Esophagus (tissue), 2 donors: ENCODE measurements at regions not wholly inside any gene's neighbourhood (a gene's known extent, or its start where the extent isn't known, plus 50 kb on each side); places are given as distances from the start of the nearest gene placed in this dataset.
"Not testable (repeated sequence)": the region's sequence is repeated elsewhere in the genome, so short reads cannot be mapped to it uniquely, and the experiment has no call there.

Experiments
- H3K27ac ChIP-seq, 2 donors: one replicate each; pipeline ENCODE4 v1.5.1; 2013; ENCODE audit warnings: low read depth in 2 of 2, mild to moderate bottlenecking in 2 of 2, inconsistent platforms in 1 of 2, low read length in 1 of 2, moderate library complexity in 1 of 2
- H3K27me3 ChIP-seq, 2 donors: one replicate each; pipeline ENCODE4 v1.6.1; 2013; ENCODE audit warnings: low read length in 2 of 2, control low read depth in 1 of 2, mild to moderate bottlenecking in 1 of 2; ENCODE audit not compliant: insufficient read depth in 2 of 2, control insufficient read depth in 1 of 2
- H3K36me3 ChIP-seq, 2 donors: one replicate each; pipeline ENCODE4 v1.6.1; 2013; ENCODE audit warnings: low read length in 1 of 2; ENCODE audit not compliant: control insufficient read depth in 2 of 2, insufficient read depth in 2 of 2
- H3K4me1 ChIP-seq, 2 donors: one replicate each; pipeline ENCODE4 v1.6.1; 2013; ENCODE audit warnings: low read length in 1 of 2; ENCODE audit not compliant: control insufficient read depth in 2 of 2, insufficient read depth in 2 of 2
- H3K4me3 ChIP-seq, 2 donors: one replicate each; pipeline ENCODE4 v1.5.1; 2013; ENCODE audit warnings: low read length in 2 of 2, mild to moderate bottlenecking in 2 of 2, low read depth in 1 of 2, moderate library complexity in 1 of 2
- H3K9me3 ChIP-seq, 2 donors: one replicate each; pipeline ENCODE4 v1.6.1; 2013; ENCODE audit warnings: mild to moderate bottlenecking in 2 of 2, low read depth in 1 of 2, low read length in 1 of 2, moderate library complexity in 1 of 2; ENCODE audit not compliant: control insufficient read depth in 2 of 2, insufficient read depth in 1 of 2
- WGBS, 2 donors: extraction: QIAGEN DNeasy Blood & Tissue Kit; methylation state at CpG; one replicate each; pipeline ENCODE4 v1.1.7; 2013; 5-methylcytosine and 5-hydroxymethylcytosine counted together
- donor health status: healthy with polysubstance abuse.
- donor health status: Bipolar disorder and iron deficiency.

DNA sequence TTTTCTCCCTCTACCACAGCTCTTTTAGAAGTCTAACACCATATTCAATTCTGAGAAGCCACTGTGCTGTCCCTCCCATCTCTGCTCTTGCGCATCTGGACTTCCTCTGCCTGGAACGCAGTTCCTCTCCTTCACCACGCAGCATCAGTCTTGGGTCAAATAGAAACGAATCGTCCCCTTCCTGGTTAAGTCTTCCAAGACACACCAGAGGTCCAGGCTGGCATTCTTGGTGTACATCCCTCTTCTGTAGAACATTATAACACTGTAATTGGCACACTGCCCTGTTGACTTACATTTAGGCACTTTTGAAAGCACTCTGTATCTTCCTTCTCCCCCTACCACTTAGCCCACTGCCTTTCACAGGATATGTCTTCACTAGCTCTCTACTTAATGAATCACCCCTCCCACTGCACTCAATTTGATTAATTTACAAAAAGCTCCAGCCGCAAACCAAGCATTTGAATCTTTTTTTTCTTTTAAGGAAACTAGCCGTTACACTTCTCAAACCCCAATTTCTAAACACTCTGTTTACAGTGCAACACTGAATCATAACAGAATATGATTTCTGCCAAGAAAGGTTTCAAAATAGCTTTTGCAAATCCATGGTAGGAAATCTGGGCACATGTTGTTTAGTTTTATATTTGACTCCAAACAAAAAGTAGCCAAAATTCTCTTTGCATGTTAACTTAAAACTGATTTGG, 140.8 kb upstream of the CARMIL1 start:
- H3K9me3 ChIP-seq: no peaks in the 10 kb centered on the region
- peak overlapping the region; percentile 61 to 86 for H3K27ac ChIP-seq
- H3K4me3 ChIP-seq: peak overlapping the region in 1 of 2 donors; percentile 61
- 4 to 26% methylated on average over 7 of the region's 7 CpGs for WGBS, 2 donors
- H3K27me3 ChIP-seq: no peaks in the 10 kb centered on the region
- no peaks in the 10 kb centered on the region for H3K4me1 ChIP-seq
- H3K36me3 ChIP-seq: no peaks in the 10 kb centered on the region

DNA sequence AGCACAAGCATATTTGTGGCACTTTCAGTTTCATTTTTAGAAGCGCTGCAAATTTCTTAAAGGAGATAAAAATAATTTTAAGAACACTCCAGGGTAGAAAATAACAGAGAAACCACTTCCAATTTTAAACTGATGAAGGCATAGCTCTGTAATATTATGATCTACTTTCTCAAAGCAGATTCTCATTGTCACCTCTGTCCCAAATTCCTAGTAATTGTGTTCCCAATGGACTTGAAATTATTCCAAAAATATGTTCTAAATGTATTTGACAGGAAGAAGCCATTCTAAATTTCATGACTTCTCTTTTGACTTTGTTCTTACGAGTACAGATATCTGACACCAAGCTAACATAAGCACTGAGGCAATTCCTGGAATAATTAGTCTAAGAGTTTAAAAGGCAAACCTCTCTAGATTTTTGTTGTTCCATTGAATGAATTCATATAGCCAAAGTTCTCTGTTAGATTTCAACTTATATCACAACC, 140.2 kb upstream of the CARMIL1 start:
- 4 to 8% methylated on average over 2 of the region's 2 CpGs for WGBS, 2 donors
- Histone ChIP-seq H3K36me3 (no peaks in the 10 kb centered on the region), H3K4me1 (no peaks in the 10 kb centered on the region), H3K4me3 (peak overlapping the region in 1 of 2 donors; percentile 61), H3K27ac (peak overlapping the region in 1 of 2 donors; percentile 21), H3K27me3 (no peaks in the 10 kb centered on the region), H3K9me3 (no peaks in the 10 kb centered on the region)

DNA sequence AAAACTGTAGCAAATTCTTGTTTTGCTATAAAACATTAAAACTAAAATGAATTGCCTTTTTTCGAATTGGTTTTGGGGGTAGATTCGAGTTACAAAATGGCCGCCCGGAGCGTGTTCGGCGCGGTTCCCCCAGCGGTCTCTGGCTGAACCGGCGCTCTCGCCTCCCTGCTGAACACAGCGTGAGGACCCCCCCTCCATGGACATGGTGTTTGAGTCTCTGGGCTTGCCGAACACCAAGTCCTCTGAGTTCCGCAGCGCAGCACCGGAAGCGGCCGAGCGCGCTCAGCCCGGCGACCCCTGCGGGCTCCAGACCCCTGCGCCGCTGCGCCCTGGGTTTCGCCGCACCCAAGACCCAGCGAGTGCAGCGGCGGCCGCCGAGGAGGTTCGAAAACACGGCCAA, 139.6 kb upstream of the CARMIL1 start:
- H3K4me3 ChIP-seq: peak overlapping the region in 1 of 2 donors; percentile 5
- not testable (repeated sequence) for H3K27ac ChIP-seq, H3K4me1 ChIP-seq, H3K9me3 ChIP-seq, H3K27me3 ChIP-seq, H3K36me3 ChIP-seq
- WGBS, 2 donors: 70 to 74% methylated on average over 36 of the region's 36 CpGs

DNA sequence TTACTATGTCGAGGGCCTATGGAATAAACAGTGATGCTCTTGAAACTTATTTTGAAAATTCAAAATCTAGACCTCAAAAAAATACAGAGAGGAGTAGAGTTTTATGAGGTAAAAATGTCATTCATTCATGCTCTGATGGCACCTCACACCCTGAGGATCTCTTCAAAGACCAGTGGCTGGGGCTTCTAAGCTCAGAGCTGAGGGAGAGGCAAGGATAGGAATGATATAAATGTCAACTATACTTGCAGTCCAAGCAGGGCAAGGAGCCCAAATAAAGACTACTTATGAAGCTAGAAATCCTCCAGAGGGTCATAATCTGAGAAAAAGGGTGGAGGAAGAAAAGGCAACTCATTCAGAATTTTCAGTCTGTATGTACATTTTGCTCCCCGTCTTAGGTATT, 136.7 kb upstream of the CARMIL1 start:
- H3K9me3 ChIP-seq: no peaks in the 10 kb centered on the region
- WGBS, 2 donors: 84 to 92% methylated on average over 2 of the region's 2 CpGs
- no peaks in the 10 kb centered on the region for H3K27me3 ChIP-seq
- no peak overlapping the region for H3K27ac ChIP-seq
- no peak overlapping the region for H3K4me3 ChIP-seq
- no peaks in the 10 kb centered on the region for H3K36me3 ChIP-seq
- H3K4me1 ChIP-seq: no peaks in the 10 kb centered on the region

DNA sequence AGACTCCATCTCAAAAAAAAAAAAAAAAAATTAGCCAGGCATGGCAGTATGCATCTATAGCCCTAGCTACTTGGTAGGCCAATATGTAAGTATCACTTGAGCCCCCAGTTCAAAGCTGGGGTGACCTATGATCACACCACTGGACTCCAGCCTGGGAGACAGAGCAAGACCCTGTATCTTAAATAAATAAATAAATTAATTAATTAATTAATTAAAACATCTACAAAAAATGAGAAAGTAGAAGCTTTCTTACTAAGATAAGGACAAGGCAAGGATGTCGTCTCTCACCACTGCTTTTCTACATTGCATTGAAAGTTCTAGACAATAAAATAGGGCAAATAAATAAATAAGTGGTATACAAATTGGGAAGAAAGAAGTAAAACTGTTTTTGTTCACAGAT, 134.3 kb upstream of the CARMIL1 start:
- no peaks in the 10 kb centered on the region for H3K36me3 ChIP-seq
- H3K27me3 ChIP-seq: no peaks in the 10 kb centered on the region
- no peaks in the 10 kb centered on the region for H3K4me1 ChIP-seq
- H3K9me3 ChIP-seq: no peaks in the 10 kb centered on the region
- 100% methylated on average over 1 of the region's 1 CpG for WGBS, 2 donors
- H3K27ac ChIP-seq: no peak overlapping the region
- H3K4me3 ChIP-seq: no peak overlapping the region

DNA sequence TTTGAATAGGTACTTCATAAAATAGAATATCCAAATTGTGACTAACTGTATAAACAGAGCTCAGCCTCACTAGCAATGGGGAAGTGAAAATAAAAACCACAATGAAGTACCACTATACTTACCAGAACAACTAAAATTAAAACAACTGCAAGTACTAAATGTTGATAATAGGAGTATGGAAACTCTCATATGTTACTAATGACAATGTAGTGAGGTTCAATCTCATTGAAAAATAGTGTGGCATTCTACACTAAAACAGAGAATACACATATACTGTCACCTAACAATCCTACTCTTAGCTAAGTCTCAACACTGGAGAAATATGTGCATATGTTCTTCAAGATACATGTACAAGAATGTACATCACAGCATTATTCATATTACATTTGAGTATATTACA, 132.0 kb upstream of the CARMIL1 start:
- Histone ChIP-seq H3K36me3 (no peaks in the 10 kb centered on the region), H3K4me1 (no peaks in the 10 kb centered on the region), H3K27ac (no peak overlapping the region), H3K4me3 (no peak overlapping the region), H3K27me3 (no peaks in the 10 kb centered on the region), H3K9me3 (no peaks in the 10 kb centered on the region)

DNA sequence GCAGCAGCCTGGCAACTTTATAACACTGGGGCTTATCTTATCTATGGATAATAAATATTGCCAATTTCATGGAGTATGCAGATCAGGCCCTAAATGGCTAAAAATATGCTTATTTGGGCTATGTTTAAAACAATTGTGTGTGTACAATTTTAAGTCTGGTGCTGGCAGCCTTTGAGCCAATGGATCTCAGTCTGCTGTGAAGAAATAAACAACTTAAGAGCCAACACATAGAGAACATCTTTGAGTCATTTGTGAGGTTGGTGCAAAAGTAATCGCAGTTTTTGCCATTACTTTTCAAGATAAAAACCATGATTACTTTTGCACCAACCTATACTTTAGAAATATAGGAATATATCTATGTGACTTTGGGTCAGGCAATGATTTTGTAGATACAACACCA, 129.1 kb upstream of the CARMIL1 start:
- Histone ChIP-seq H3K27me3 (no peaks in the 10 kb centered on the region), H3K4me3 (no peak overlapping the region), H3K36me3 (no peaks in the 10 kb centered on the region), H3K9me3 (no peaks in the 10 kb centered on the region), H3K27ac (no peak overlapping the region), H3K4me1 (no peaks in the 10 kb centered on the region)
- WGBS, 2 donors: 89 to 91% methylated on average over 1 of the region's 1 CpG

DNA sequence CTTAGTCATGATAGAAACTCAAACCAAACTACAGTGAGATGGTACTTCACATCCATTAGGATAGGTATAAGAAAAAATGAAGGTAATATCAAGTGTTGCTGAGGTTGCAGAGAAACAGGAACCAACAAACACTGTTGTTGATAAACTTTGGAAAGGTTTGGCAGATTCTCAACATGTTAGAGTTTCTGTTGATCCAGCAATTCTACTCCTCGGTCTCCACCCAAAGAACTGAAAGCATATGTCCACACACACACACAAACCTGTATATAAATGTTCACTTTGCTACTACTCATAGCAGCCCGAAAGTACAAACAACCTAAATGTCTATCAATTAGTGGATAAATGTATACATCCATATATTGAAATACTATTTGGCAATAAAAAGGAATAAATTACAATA, 128.3 kb upstream of the CARMIL1 start:
- WGBS, 2 donors: 69 to 80% methylated on average over 2 of the region's 2 CpGs
- Histone ChIP-seq H3K4me1 (no peaks in the 10 kb centered on the region), H3K27ac (no peak overlapping the region), H3K27me3 (no peaks in the 10 kb centered on the region), H3K9me3 (no peaks in the 10 kb centered on the region), H3K36me3 (no peaks in the 10 kb centered on the region), H3K4me3 (no peak overlapping the region)

DNA sequence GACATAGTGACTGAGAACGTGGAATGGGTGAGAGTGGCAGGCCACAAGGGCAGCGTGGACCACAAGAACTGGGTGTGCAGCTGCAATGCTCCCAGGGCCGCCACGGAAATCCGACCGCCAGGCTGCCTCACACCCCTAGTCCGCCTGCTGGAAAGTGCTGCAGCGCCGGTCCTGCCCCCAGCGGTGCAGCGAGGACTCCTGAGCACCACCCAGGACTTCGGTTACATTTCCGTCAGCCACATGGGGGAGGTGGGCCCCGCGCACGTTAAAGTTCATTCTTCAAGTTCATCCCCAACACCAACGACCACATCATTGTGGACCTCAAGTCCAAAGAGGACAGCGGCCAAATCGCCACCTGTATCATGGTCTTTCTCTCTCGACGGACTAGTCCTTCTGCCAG, 126.1 kb upstream of the CARMIL1 start:
- 96 to 97% methylated on average over 21 of the region's 21 CpGs for WGBS, 2 donors
- Histone ChIP-seq H3K27me3 (no peaks in the 10 kb centered on the region), H3K4me3 (no peak overlapping the region), H3K27ac (no peak overlapping the region), H3K4me1 (no peaks in the 10 kb centered on the region), H3K9me3 (no peaks in the 10 kb centered on the region), H3K36me3 (no peaks in the 10 kb centered on the region)

DNA sequence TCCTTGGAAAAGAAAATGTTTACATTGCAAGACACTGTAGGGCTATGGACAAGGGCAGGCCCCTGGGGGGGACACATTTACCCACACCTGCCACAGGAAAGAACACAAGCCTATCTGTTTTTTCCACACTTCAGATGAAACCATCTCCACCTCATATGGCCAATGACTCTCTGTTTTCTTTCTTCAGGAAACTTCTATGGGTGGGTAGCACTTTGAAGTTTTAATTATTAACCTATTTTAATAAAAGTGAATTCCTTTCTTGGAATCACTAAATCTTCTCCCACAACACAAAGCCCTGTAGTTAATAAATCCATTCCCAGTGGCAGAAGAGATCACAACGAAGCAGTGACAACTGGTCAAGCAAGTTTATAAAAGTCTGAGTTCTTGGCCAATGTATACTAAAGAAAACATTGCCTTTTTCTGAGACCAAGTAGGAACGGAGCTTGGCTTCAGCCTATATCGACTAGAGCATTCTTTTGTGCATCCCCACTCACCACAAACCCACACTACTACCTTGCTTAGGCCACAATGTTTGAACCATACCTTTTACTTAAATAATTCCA, 125.1 kb upstream of the CARMIL1 start:
- Histone ChIP-seq H3K4me1 (no peaks in the 10 kb centered on the region), H3K9me3 (peaks cover 0 to 5% of the 10 kb centered on the region in 2 donors), H3K27me3 (no peaks in the 10 kb centered on the region), H3K4me3 (no peak overlapping the region), H3K27ac (peak overlapping the region; percentile 22 to 49), H3K36me3 (no peaks in the 10 kb centered on the region)
- 44 to 48% methylated on average over 3 of the region's 3 CpGs for WGBS, 2 donors
